ENCODE measurements at regions not wholly inside any gene's neighbourhood (a gene's known extent, or its start where the extent isn't known, plus 50 kb on each side); places are given as distances from the start of the nearest gene placed in this dataset.
"Not testable (repeated sequence)": the region's sequence is repeated elsewhere in the genome, so short reads cannot be mapped to it uniquely, and the experiment has no call there.

- not testable (repeated sequence) for DNase-seq
Measured at GRCh38 chr20:29566901-29567635, 1690.4 kb upstream of the DEFB115 start.

GRCh38 chr20:29567671-29568070, 1689.8 kb upstream of the DEFB115 start:
- not testable (repeated sequence) for DNase-seq

- DNase-seq: not testable (repeated sequence)
Measured at GRCh38 chr20:29570126-29570525, 1687.3 kb upstream of the DEFB115 start.

GRCh38 chr20:29589530-29589929, 1667.9 kb upstream of the DEFB115 start:
- DNase-seq: not testable (repeated sequence)

GRCh38 chr20:29604163-29604562, 1653.3 kb upstream of the DEFB115 start:
- DNase-seq: not testable (repeated sequence)

- DNase-seq: not testable (repeated sequence)
Measured at GRCh38 chr20:29606171-29606570, 1651.3 kb upstream of the DEFB115 start.

DNA sequence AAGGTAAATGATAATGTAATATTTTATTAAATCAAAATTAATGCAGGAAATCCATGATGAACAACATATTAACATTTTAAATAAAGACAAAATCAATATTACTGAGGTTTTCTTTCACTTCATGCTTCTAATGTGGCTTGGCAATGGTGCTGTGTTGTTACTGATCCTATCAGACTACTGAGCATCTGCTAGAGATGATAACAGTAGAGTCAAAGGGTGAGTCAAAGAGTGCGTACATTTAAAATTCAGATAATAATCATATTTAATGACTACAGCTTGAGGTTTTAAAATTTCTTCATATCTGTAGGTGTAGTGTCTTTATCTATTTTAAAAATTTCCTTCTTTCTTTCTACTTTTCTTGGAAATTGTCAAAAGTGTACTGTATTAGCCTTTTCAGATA, 1628.1 kb upstream of the DEFB115 start:
- not testable (repeated sequence) for DNase-seq
